ENCODE measurements at regions not wholly inside any gene's neighbourhood (a gene's known extent, or its start where the extent isn't known, plus 50 kb on each side); places are given as distances from the start of the nearest gene placed in this dataset.

- H3K79me1 ChIP-seq (ENCODE audit: low read length): peaks cover 5% of the 10 kb centered on the region
- no peak overlapping the region for H4K8ac ChIP-seq (ENCODE audit: low read depth, low read length)
- peaks cover 3 to 6% of the 10 kb centered on the region in 2 experiments for H3K4me1 ChIP-seq (ENCODE audit: control insufficient read depth in 1 of 2, insufficient read depth in 2 of 2, low read length in 2 of 2)
- no peaks in the 10 kb centered on the region for H3K27me3 ChIP-seq (ENCODE audit: insufficient read depth, low read length)
- H3K18ac ChIP-seq (ENCODE audit: low read length): no peak overlapping the region
- no peak for DNase-seq
- H3K9me3 ChIP-seq (ENCODE audit: insufficient read depth, low read depth, low read length): no peaks in the 10 kb centered on the region
- no peak overlapping the region for H4K91ac ChIP-seq (ENCODE audit: low read depth, low read length)
- no peak overlapping the region for H3K4ac ChIP-seq (ENCODE audit: low read depth, low read length)
- no peak overlapping the region for H3K4me3 ChIP-seq (ENCODE audit: low read depth, low read length)
- no peak overlapping the region for H2BK12ac ChIP-seq (ENCODE audit: low read length)
- H2AK5ac ChIP-seq (ENCODE audit: low read length): no peak overlapping the region
- no peak overlapping the region for H3K23ac ChIP-seq (ENCODE audit: low read length)
- no peak overlapping the region for H3K9ac ChIP-seq (ENCODE audit: low read length)
- 100% methylated on average over 1 of the region's 3 CpGs for WGBS (ENCODE audit: extremely low coverage, insufficient coverage, insufficient read length)
- H3K14ac ChIP-seq (ENCODE audit: low read length): no peak overlapping the region
- H2BK5ac ChIP-seq (ENCODE audit: low read depth, low read length, poor library complexity): no peak overlapping the region
- H3K27ac ChIP-seq (ENCODE audit: low read depth, low read length): no peak overlapping the region
- H3K4me2 ChIP-seq (ENCODE audit: low read length): no peak overlapping the region
- H4K12ac ChIP-seq (ENCODE audit: low read depth, low read length): no peak overlapping the region
- H3K36me3 ChIP-seq (ENCODE audit: control insufficient read depth in 1 of 2, insufficient read depth in 2 of 2, low read length in 2 of 2): no peaks in the 10 kb centered on the region
- H2BK120ac ChIP-seq (ENCODE audit: insufficient read depth, low read length, poor library complexity): no peak overlapping the region
- no peaks in the 10 kb centered on the region for H3K79me2 ChIP-seq (ENCODE audit: control insufficient read depth, insufficient read depth, low read length, poor library complexity)
- no peak overlapping the region for H2AFZ ChIP-seq (ENCODE audit: insufficient read depth, low read length, poor library complexity)
Observed at GRCh38 chr2:79389481-79389880, 123.4 kb upstream of the CTNNA2 start.

- Histone ChIP-seq H3K4me2 (ENCODE audit: low read length) (no peak overlapping the region), H4K91ac (ENCODE audit: low read depth, low read length) (no peak overlapping the region), H2BK120ac (ENCODE audit: insufficient read depth, low read length, poor library complexity) (no peak overlapping the region), H3K27me3 (ENCODE audit: insufficient read depth, low read length) (no peaks in the 10 kb centered on the region), H3K27ac (ENCODE audit: low read depth, low read length) (no peak overlapping the region), H3K9ac (ENCODE audit: low read length) (no peak overlapping the region), H4K8ac (ENCODE audit: low read depth, low read length) (no peak overlapping the region), H3K79me2 (ENCODE audit: control insufficient read depth, insufficient read depth, low read length, poor library complexity) (no peaks in the 10 kb centered on the region), H2BK12ac (ENCODE audit: low read length) (no peak overlapping the region), H3K4me1 (ENCODE audit: control insufficient read depth in 1 of 2, insufficient read depth in 2 of 2, low read length in 2 of 2) (peaks cover 1 to 2% of the 10 kb centered on the region in 2 experiments), H2AFZ (ENCODE audit: insufficient read depth, low read length, poor library complexity) (no peak overlapping the region), H3K4me3 (ENCODE audit: low read depth, low read length) (no peak overlapping the region), H3K9me3 (ENCODE audit: insufficient read depth, low read depth, low read length) (no peaks in the 10 kb centered on the region), H2AK5ac (ENCODE audit: low read length) (no peak overlapping the region), H3K14ac (ENCODE audit: low read length) (no peak overlapping the region), H3K4ac (ENCODE audit: low read depth, low read length) (no peak overlapping the region), H3K18ac (ENCODE audit: low read length) (no peak overlapping the region), H3K23ac (ENCODE audit: low read length) (no peak overlapping the region), H3K36me3 (ENCODE audit: control insufficient read depth in 1 of 2, insufficient read depth in 2 of 2, low read length in 2 of 2) (no peaks in the 10 kb centered on the region), H2BK5ac (ENCODE audit: low read depth, low read length, poor library complexity) (no peak overlapping the region), H4K12ac (ENCODE audit: low read depth, low read length) (no peak overlapping the region), H3K79me1 (ENCODE audit: low read length) (peaks cover 2% of the 10 kb centered on the region)
- DNase-seq: no peak
- WGBS (ENCODE audit: extremely low coverage, insufficient coverage, insufficient read length): no CpG with 5 or more reads among the region's 4 CpGs
Observed at GRCh38 chr2:79388024-79388423, 124.8 kb upstream of the CTNNA2 start.

- DNase-seq: no peak
- H4K8ac ChIP-seq (ENCODE audit: low read depth, low read length): no peak overlapping the region
- no peak overlapping the region for H3K9ac ChIP-seq (ENCODE audit: low read length)
- H2BK12ac ChIP-seq (ENCODE audit: low read length): peak overlapping the region; percentile 5
- peak overlapping the region; percentile 30 for H3K14ac ChIP-seq (ENCODE audit: low read length)
- no peak overlapping the region for H2BK5ac ChIP-seq (ENCODE audit: low read depth, low read length, poor library complexity)
- H3K4ac ChIP-seq (ENCODE audit: low read depth, low read length): no peak overlapping the region
- no peak overlapping the region for H3K4me2 ChIP-seq (ENCODE audit: low read length)
- no peak overlapping the region for H2AK5ac ChIP-seq (ENCODE audit: low read length)
- H4K12ac ChIP-seq (ENCODE audit: low read depth, low read length): no peak overlapping the region
- no peak overlapping the region for H3K4me3 ChIP-seq (ENCODE audit: low read depth, low read length)
- no peaks in the 10 kb centered on the region for H3K4me1 ChIP-seq (ENCODE audit: control insufficient read depth in 1 of 2, insufficient read depth in 2 of 2, low read length in 2 of 2)
- H4K91ac ChIP-seq (ENCODE audit: low read depth, low read length): no peak overlapping the region
- no peak overlapping the region for H3K23ac ChIP-seq (ENCODE audit: low read length)
- no peak overlapping the region for H3K18ac ChIP-seq (ENCODE audit: low read length)
- WGBS (ENCODE audit: extremely low coverage, insufficient coverage, insufficient read length): no CpG with 5 or more reads among the region's 4 CpGs
- H3K9me3 ChIP-seq (ENCODE audit: insufficient read depth, low read depth, low read length): no peaks in the 10 kb centered on the region
- H2AFZ ChIP-seq (ENCODE audit: insufficient read depth, low read length, poor library complexity): no peak overlapping the region
- H3K79me1 ChIP-seq (ENCODE audit: low read length): no peaks in the 10 kb centered on the region
- no peaks in the 10 kb centered on the region for H3K27me3 ChIP-seq (ENCODE audit: insufficient read depth, low read length)
- no peak overlapping the region for H3K27ac ChIP-seq (ENCODE audit: low read depth, low read length)
- peak overlapping the region; percentile 24 for H2BK120ac ChIP-seq (ENCODE audit: insufficient read depth, low read length, poor library complexity)
- no peaks in the 10 kb centered on the region for H3K36me3 ChIP-seq (ENCODE audit: control insufficient read depth in 1 of 2, insufficient read depth in 2 of 2, low read length in 2 of 2)
- H3K79me2 ChIP-seq (ENCODE audit: control insufficient read depth, insufficient read depth, low read length, poor library complexity): no peaks in the 10 kb centered on the region
Observed at GRCh38 chr2:79387431-79387830, 125.4 kb upstream of the CTNNA2 start.

GRCh38 chr2:79383681-79384080, 129.2 kb upstream of the CTNNA2 start:
- Histone ChIP-seq H3K79me2 (ENCODE audit: control insufficient read depth, insufficient read depth, low read length, poor library complexity) (no peaks in the 10 kb centered on the region), H2AK5ac (ENCODE audit: low read length) (no peak overlapping the region), H4K12ac (ENCODE audit: low read depth, low read length) (no peak overlapping the region), H3K23ac (ENCODE audit: low read length) (no peak overlapping the region), H2AFZ (ENCODE audit: insufficient read depth, low read length, poor library complexity) (no peak overlapping the region), H3K27ac (ENCODE audit: low read depth, low read length) (no peak overlapping the region), H2BK12ac (ENCODE audit: low read length) (no peak overlapping the region), H3K27me3 (ENCODE audit: insufficient read depth, low read length) (no peaks in the 10 kb centered on the region), H3K4me1 (ENCODE audit: control insufficient read depth in 1 of 2, insufficient read depth in 2 of 2, low read length in 2 of 2) (no peaks in the 10 kb centered on the region), H4K91ac (ENCODE audit: low read depth, low read length) (no peak overlapping the region), H3K4me3 (ENCODE audit: low read depth, low read length) (no peak overlapping the region), H3K4ac (ENCODE audit: low read depth, low read length) (no peak overlapping the region), H3K36me3 (ENCODE audit: control insufficient read depth in 1 of 2, insufficient read depth in 2 of 2, low read length in 2 of 2) (no peaks in the 10 kb centered on the region), H3K14ac (ENCODE audit: low read length) (no peak overlapping the region), H3K4me2 (ENCODE audit: low read length) (no peak overlapping the region), H3K9me3 (ENCODE audit: insufficient read depth, low read depth, low read length) (no peaks in the 10 kb centered on the region), H3K18ac (ENCODE audit: low read length) (no peak overlapping the region), H3K9ac (ENCODE audit: low read length) (no peak overlapping the region), H4K8ac (ENCODE audit: low read depth, low read length) (no peak overlapping the region), H2BK120ac (ENCODE audit: insufficient read depth, low read length, poor library complexity) (no peak overlapping the region), H3K79me1 (ENCODE audit: low read length) (no peaks in the 10 kb centered on the region), H2BK5ac (ENCODE audit: low read depth, low read length, poor library complexity) (no peak overlapping the region)
- DNase-seq: no peak
- no CpG with 5 or more reads among the region's 1 CpG for WGBS (ENCODE audit: extremely low coverage, insufficient coverage, insufficient read length)

Measured in trophoblast cell (in vitro differentiated cells and primary cell).